Esophagus muscularis mucosa (tissue), 4 donors: ENCODE measurements at regions not wholly inside any gene's neighbourhood (a gene's known extent, or its start where the extent isn't known, plus 50 kb on each side); places are given as distances from the start of the nearest gene placed in this dataset.

Source experiments
- DNase-seq: peaks from one replicate; pipeline ENCODE4 v3.0.0-alpha.2; 2017; ENCODE audit errors: extremely low spot score
- H3K27ac ChIP-seq, 4 donors: fragments of 200-600 bp; sonication (generic); replicated peaks in 1 of 4; 1 replicate in 3 of 4; 2 replicates in 1 of 4; pipeline ENCODE4 v1.5.1; 2016 to 2019; ENCODE audit warnings: mild to moderate bottlenecking in 1 of 4
- H3K27me3 ChIP-seq, 4 donors: fragments of 200-600 bp; sonication (generic); one replicate each; pipeline versions ENCODE4 v1.5.1 to v1.6.0; 2016 to 2019
- H3K36me3 ChIP-seq, 4 donors: fragments of 200-600 bp; sonication (generic); one replicate each; pipeline ENCODE4 v1.5.1; 2016 to 2019
- H3K4me1 ChIP-seq, 4 donors: fragments of 200-600 bp; sonication (generic); one replicate each; pipeline ENCODE4 v1.5.1; 2016 to 2019
- H3K4me3 ChIP-seq, 4 donors: fragments of 200-600 bp; sonication (generic); 1 replicate in 2 of 4; 2 replicates in 2 of 4; pipeline ENCODE4 v1.5.1; 2016 to 2019; ENCODE audit warnings: mild to moderate bottlenecking in 4 of 4, moderate library complexity in 1 of 4
- H3K9me3 ChIP-seq, 4 donors: fragments of 200-600 bp; sonication (generic); 1 replicate in 3 of 4; 2 replicates in 1 of 4; pipeline ENCODE4 v1.5.1; 2016 to 2019
- CTCF ChIP-seq, 3 experiments: fragments of 200-600 bp in 2 of 3; fragments of 450-650 bp in 1 of 3; sonication (generic) in 2 of 3; IDR thresholded peaks; one replicate each; pipeline ENCODE4 v1.5.1; 2017 to 2019; ENCODE audit warnings: antibody characterized with exemption in 3 of 3, mild to moderate bottlenecking in 2 of 3, moderate library complexity in 1 of 3
- EP300 ChIP-seq: sonication (generic); formaldehyde crosslinking; IDR thresholded peaks from one replicate; pipeline ENCODE4 v1.6.1; 2017; ENCODE audit warnings: antibody characterized with exemption
- POLR2A ChIP-seq: fragments of 450-650 bp; IDR thresholded peaks from one replicate; pipeline ENCODE4 v1.6.1; 2017; ENCODE audit warnings: antibody characterized with exemption, moderate library complexity, mild to moderate bottlenecking, low read depth
- POLR2AphosphoS5 ChIP-seq, 2 donors: sonication (generic); formaldehyde crosslinking; IDR thresholded peaks; one replicate each; pipeline ENCODE4 v1.6.1; 2017; ENCODE audit warnings: antibody characterized with exemption in 2 of 2
- WGBS: methylation state at CpG from one replicate; pipeline ENCODE4 v1.1.5; 2018; 5-methylcytosine and 5-hydroxymethylcytosine counted together
- intact Hi-C: fragments of 100-400 bp; cut with DNase I; formaldehyde crosslinking; loops from one replicate; pipeline ENCODE4 v1.15.1; 2023

- no peaks in the 10 kb centered on the region for H3K27me3 ChIP-seq
- intact Hi-C loops, result no loop called here
- no peaks in the 10 kb centered on the region for H3K36me3 ChIP-seq
- H3K4me1 ChIP-seq, result no peaks in the 10 kb centered on the region
- 78% methylated on average over 3 of the region's 3 CpGs for WGBS
- TF ChIP-seq EP300 (no peak), POLR2A (no peak), POLR2AphosphoS5 (IDR thresholded peaks at IDR 0.05) (no peak), CTCF (IDR thresholded peaks at IDR 0.05) (no peak)
- no peak overlapping the region for H3K4me3 ChIP-seq
- no peak for DNase-seq
- no peak overlapping the region for H3K27ac ChIP-seq
- H3K9me3 ChIP-seq, result no peaks in the 10 kb centered on the region
Observed at GRCh38 chr14:83856334-83856733, 1673.6 kb upstream of the FLRT2 start.

GRCh38 chr14:83860631-83861155 lies 1669.3 kb upstream of the FLRT2 start:
- Histone ChIP-seq H3K27ac (no peak overlapping the region), H3K4me1 (no peaks in the 10 kb centered on the region), H3K27me3 (no peaks in the 10 kb centered on the region), H3K9me3 (no peaks in the 10 kb centered on the region), H3K4me3 (no peak overlapping the region), H3K36me3 (no peaks in the 10 kb centered on the region)
- 91% methylated on average over 5 of the region's 5 CpGs for WGBS
- intact Hi-C loops, result no loop called here
- TF ChIP-seq POLR2AphosphoS5 (IDR thresholded peaks at IDR 0.05) (no peak), EP300 (no peak), POLR2A (no peak), CTCF (IDR thresholded peaks at IDR 0.05) (no peak)
- DNase-seq, result no peak

GRCh38 chr14:83863042-83863774 lies 1666.7 kb upstream of the FLRT2 start:
- Histone ChIP-seq H3K27me3 (no peaks in the 10 kb centered on the region), H3K27ac (no peak overlapping the region), H3K36me3 (no peaks in the 10 kb centered on the region), H3K4me3 (no peak overlapping the region), H3K4me1 (peaks cover 0 to 12% (median 7%) of the 10 kb centered on the region in 4 donors), H3K9me3 (no peaks in the 10 kb centered on the region)
- intact Hi-C loops, result no loop called here
- WGBS, result 76% methylated on average over 3 of the region's 3 CpGs
- TF ChIP-seq EP300 (no peak), POLR2AphosphoS5 (IDR thresholded peaks at IDR 0.05) (no peak), CTCF (IDR thresholded peaks at IDR 0.05) (no peak), POLR2A (no peak)
- no peak for DNase-seq

- no peak overlapping the region for H3K27ac ChIP-seq
- H3K4me3 ChIP-seq, result no peak overlapping the region
- H3K27me3 ChIP-seq, result no peaks in the 10 kb centered on the region
- H3K9me3 ChIP-seq, result no peaks in the 10 kb centered on the region
- H3K36me3 ChIP-seq, result no peaks in the 10 kb centered on the region
- 67% methylated on average over 5 of the region's 5 CpGs for WGBS
- intact Hi-C loops, result no loop called here
- TF ChIP-seq CTCF (IDR thresholded peaks at IDR 0.05) (no peak), EP300 (no peak), POLR2A (no peak), POLR2AphosphoS5 (IDR thresholded peaks at IDR 0.05) (no peak)
- H3K4me1 ChIP-seq, result peaks cover 0 to 12% (median 7%) of the 10 kb centered on the region in 4 donors
- DNase-seq, result no peak
Observed at GRCh38 chr14:83864106-83864505, 1665.8 kb upstream of the FLRT2 start.
